CD14-positive monocyte (primary cell): ENCODE measurements at regions not wholly inside any gene's neighbourhood (a gene's known extent, or its start where the extent isn't known, plus 50 kb on each side); places are given as distances from the start of the nearest gene placed in this dataset.

Source experiments
- DNase-seq, 3 donors: peaks; one replicate each; pipeline ENCODE4 v3.0.0-alpha.2; 2011 to 2022
- H2AFZ ChIP-seq: 2 replicates; pipeline ENCODE4 v1.6.0; 2012; ENCODE audit warnings: mild to moderate bottlenecking, low read depth, low read length, inconsistent platforms; ENCODE audit not compliant: insufficient read depth, poor library complexity, severe bottlenecking
- H3K27ac ChIP-seq, 2 donors: 1 replicate in 1 of 2; 2 replicates in 1 of 2; pipeline ENCODE4 v1.5.1; 2012 to 2013; ENCODE audit warnings: low read length in 2 of 2, control low read depth in 1 of 2, inconsistent platforms in 1 of 2, low read depth in 1 of 2, mild to moderate bottlenecking in 1 of 2
- H3K27me3 ChIP-seq, 2 donors: one replicate each; pipeline versions ENCODE4 v1.6.0 to v1.6.1; 2011 to 2013; ENCODE audit warnings: low read length in 2 of 2; ENCODE audit not compliant: control insufficient read depth in 2 of 2, insufficient read depth in 2 of 2
- H3K36me3 ChIP-seq, 2 donors: replicated peaks in 1 of 2; 1 replicate in 1 of 2; 2 replicates in 1 of 2; pipeline versions ENCODE4 v1.5.1 to v1.6.1; 2012 to 2013; ENCODE audit warnings: low read length in 2 of 2, control low read depth in 1 of 2, inconsistent platforms in 1 of 2, mild to moderate bottlenecking in 1 of 2; ENCODE audit not compliant: insufficient read depth in 2 of 2, control insufficient read depth in 1 of 2
- H3K4me1 ChIP-seq, 2 donors: 1 replicate in 1 of 2; 2 replicates in 1 of 2; pipeline versions ENCODE4 v1.5.1 to v1.6.1; 2012 to 2013; ENCODE audit warnings: low read length in 2 of 2, control low read depth in 1 of 2, inconsistent platforms in 1 of 2, mild to moderate bottlenecking in 1 of 2, moderate library complexity in 1 of 2; ENCODE audit not compliant: insufficient read depth in 2 of 2, control insufficient read depth in 1 of 2
- H3K4me2 ChIP-seq: replicated peaks from 2 replicates; pipeline ENCODE3; 2012; ENCODE audit warnings: low read length, moderate library complexity, mild to moderate bottlenecking; ENCODE audit not compliant: poor library complexity, severe bottlenecking; ENCODE audit errors: extremely low read depth
- H3K4me3 ChIP-seq, 3 experiments: fragments of 200-600 bp in 1 of 3; sonication (generic) in 1 of 3; replicated peaks in 1 of 3; 1 replicate in 2 of 3; 2 replicates in 1 of 3; pipeline ENCODE4 v1.5.1; 2011 to 2013; ENCODE audit warnings: low read length in 3 of 3, mild to moderate bottlenecking in 3 of 3, control low read depth in 2 of 3, low read depth in 2 of 3, inconsistent platforms in 1 of 3, moderate library complexity in 1 of 3
- H3K79me2 ChIP-seq: 2 replicates; pipeline ENCODE4 v1.6.0; 2012; ENCODE audit warnings: mild to moderate bottlenecking, control low read depth, inconsistent platforms, low read length, moderate library complexity; ENCODE audit not compliant: insufficient read depth
- H3K9ac ChIP-seq: 2 replicates; pipeline ENCODE4 v1.6.0; 2017; ENCODE audit warnings: low read length, mild to moderate bottlenecking; ENCODE audit not compliant: insufficient read depth, poor library complexity, severe bottlenecking
- H3K9me3 ChIP-seq, 2 donors: replicated peaks in 1 of 2; 1 replicate in 1 of 2; 2 replicates in 1 of 2; pipeline versions ENCODE4 v1.5.1 to v1.6.1; 2012 to 2013; ENCODE audit warnings: low read length in 2 of 2, control low read depth in 1 of 2; ENCODE audit not compliant: control insufficient read depth in 1 of 2, insufficient read depth in 1 of 2
- H4K20me1 ChIP-seq: 2 replicates; pipeline ENCODE4 v1.6.0; 2012; ENCODE audit warnings: mild to moderate bottlenecking, low read length, control low read depth, moderate library complexity; ENCODE audit not compliant: insufficient read depth
- H3K27ac Mint-ChIP-seq, 7 donors: one replicate each; pipeline ENCODE4 v1.8.0; 2020; ENCODE audit warnings: mild to moderate bottlenecking in 7 of 7, mixed read lengths in 7 of 7, moderate library complexity in 6 of 7, inconsistent platforms in 2 of 7
- H3K27me3 Mint-ChIP-seq, 3 donors: one replicate each; pipeline ENCODE4 v1.8.0; 2021 to 2022; ENCODE audit warnings: low read depth in 3 of 3, mild to moderate bottlenecking in 3 of 3, mixed read lengths in 3 of 3, moderate library complexity in 3 of 3, inconsistent platforms in 1 of 3
- H3K36me3 Mint-ChIP-seq, 2 donors: one replicate each; pipeline ENCODE4 v1.8.0; 2020; ENCODE audit warnings: mixed read lengths in 2 of 2, inconsistent platforms in 1 of 2, mild to moderate bottlenecking in 1 of 2
- H3K4me1 Mint-ChIP-seq: one replicate; pipeline ENCODE4 v1.8.0; 2020; ENCODE audit warnings: mild to moderate bottlenecking, mixed read lengths
- H3K4me3 Mint-ChIP-seq, 2 donors: one replicate each; pipeline ENCODE4 v1.8.0; 2020; ENCODE audit warnings: mild to moderate bottlenecking in 2 of 2, mixed read lengths in 2 of 2, moderate library complexity in 1 of 2
- H3K9me3 Mint-ChIP-seq, 7 donors: one replicate each; pipeline ENCODE4 v1.8.0; 2020 to 2022; ENCODE audit warnings: mixed read lengths in 7 of 7, mild to moderate bottlenecking in 6 of 7, moderate library complexity in 6 of 7, inconsistent platforms in 2 of 7
- CTCF ChIP-seq: fragments of 200-600 bp; IDR thresholded peaks from one replicate; pipeline ENCODE4 v1.8.0; 2022; ENCODE audit warnings: antibody characterized with exemption, mild to moderate bottlenecking
- WGBS: methylation state at CpG from one replicate; pipeline ENCODE4 v1.1.5; 2013; ENCODE audit warnings: missing lambda C conversion rate; ENCODE audit not compliant: insufficient coverage; 5-methylcytosine and 5-hydroxymethylcytosine counted together
- intact Hi-C, 2 donors: fragments of 100-400 bp; cut with micrococcal nuclease; formaldehyde crosslinking; loops; one replicate each; pipeline versions ENCODE4 v1.15.0 to v1.15.1; 2023

GRCh38 chr3:102802819-102803420 lies 368.1 kb downstream of the ZPLD1 start:
- Histone ChIP-seq H2AFZ (no peak overlapping the region), H3K27ac (no peak overlapping the region), H3K4me1 (no peaks in the 10 kb centered on the region), H4K20me1 (no peaks in the 10 kb centered on the region), H3K27me3 (no peaks in the 10 kb centered on the region), H3K4me3 (no peak overlapping the region), H3K4me2 (no peak overlapping the region), H3K9me3 (peaks cover 3 to 4% of the 10 kb centered on the region in 2 donors), H3K79me2 (no peaks in the 10 kb centered on the region), H3K9ac (no peak overlapping the region), H3K36me3 (no peaks in the 10 kb centered on the region)
- Mint-ChIP-seq H3K36me3 (no peaks in the 10 kb centered on the region), H3K27me3 (no peaks in the 10 kb centered on the region), H3K27ac (no peak overlapping the region), H3K4me3 (no peak overlapping the region), H3K4me1 (no peaks in the 10 kb centered on the region), H3K9me3 (peaks cover 0 to 4% (median 0%) of the 10 kb centered on the region in 7 donors)
- intact Hi-C loops, result no loop called here
- DNase-seq, result no peak
- WGBS, result no CpG with 5 or more reads among the region's 1 CpG
- no peak for TF ChIP-seq CTCF

GRCh38 chr3:102810937-102811336 lies 376.1 kb downstream of the ZPLD1 start:
- H3K27ac Mint-ChIP-seq, result no peak overlapping the region
- H3K4me3 ChIP-seq, result no peak overlapping the region
- no peak overlapping the region for H3K4me2 ChIP-seq
- H3K9me3 Mint-ChIP-seq, result peaks cover 0 to 2% (median 0%) of the 10 kb centered on the region in 7 donors
- H3K27ac ChIP-seq, result no peak overlapping the region
- no CpG with 5 or more reads among the region's 1 CpG for WGBS
- no peak overlapping the region for H3K9ac ChIP-seq
- no peaks in the 10 kb centered on the region for H3K4me1 ChIP-seq
- no peak for TF ChIP-seq CTCF
- H3K36me3 ChIP-seq, result no peaks in the 10 kb centered on the region
- intact Hi-C loops, result no loop called here
- no peaks in the 10 kb centered on the region for H4K20me1 ChIP-seq
- H3K36me3 Mint-ChIP-seq, result no peaks in the 10 kb centered on the region
- no peaks in the 10 kb centered on the region for H3K4me1 Mint-ChIP-seq
- no peaks in the 10 kb centered on the region for H3K79me2 ChIP-seq
- H3K9me3 ChIP-seq, result no peaks in the 10 kb centered on the region
- H3K27me3 ChIP-seq, result no peaks in the 10 kb centered on the region
- no peak overlapping the region for H2AFZ ChIP-seq
- no peak for DNase-seq
- peaks cover 0 to 1% (median 0%) of the 10 kb centered on the region in 3 donors for H3K27me3 Mint-ChIP-seq
- no peak overlapping the region for H3K4me3 Mint-ChIP-seq
